DND-41 (cell line): ENCODE measurements at regions not wholly inside any gene's neighbourhood (a gene's known extent, or its start where the extent isn't known, plus 50 kb on each side); places are given as distances from the start of the nearest gene placed in this dataset.

ENCODE experiments used
- CTCF ChIP-seq: IDR thresholded peaks from 2 replicates; pipeline ENCODE4 v1.5.1; 2012; ENCODE audit warnings: borderline replicate concordance, low read length, moderate library complexity, mild to moderate bottlenecking; ENCODE audit not compliant: poor library complexity, severe bottlenecking; ENCODE audit errors: extremely low read depth
- EZH2 ChIP-seq: IDR thresholded peaks from 3 replicates; pipeline ENCODE4 v1.6.1; 2012; ENCODE audit warnings: borderline replicate concordance, low read depth, mild to moderate bottlenecking, moderate library complexity, low read length, inconsistent platforms; ENCODE audit not compliant: severe bottlenecking

GRCh38 chr20:11549172-11550103, 368.3 kb upstream of the BTBD3 start:
- no peak for TF ChIP-seq CTCF
- TF ChIP-seq EZH2, result no peak
